ENCODE measurements at regions not wholly inside any gene's neighbourhood (a gene's known extent, or its start where the extent isn't known, plus 50 kb on each side); places are given as distances from the start of the nearest gene placed in this dataset.
"Not testable (repeated sequence)": the region's sequence is repeated elsewhere in the genome, so short reads cannot be mapped to it uniquely, and the experiment has no call there.

GRCh38 chr7:101708223-101708622, 79.1 kb upstream of the MYL10 start:
- DNase-seq (ENCODE audit: low spot score) = no peak

DNA sequence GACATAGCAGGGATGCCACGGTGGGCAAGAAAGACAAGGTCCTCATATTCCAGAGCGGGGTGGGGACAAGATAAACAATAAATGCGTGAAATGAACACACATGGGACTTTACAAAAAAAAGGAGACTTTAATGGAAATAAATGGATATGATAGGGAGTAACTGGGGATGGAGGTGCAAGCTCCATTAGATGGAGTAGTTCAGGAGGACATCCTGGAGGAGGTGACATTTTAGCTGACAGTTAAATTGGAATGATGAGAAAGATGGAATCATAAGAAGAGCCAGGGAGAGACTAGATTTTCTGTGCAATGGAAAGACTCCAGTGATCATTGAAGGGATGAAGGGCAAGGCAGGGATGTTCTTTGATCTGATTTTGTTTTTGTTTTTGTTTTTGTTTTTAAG, 83.6 kb upstream of the MYL10 start:
- DNase-seq (ENCODE audit: low spot score) = no peak

- no peak for DNase-seq (ENCODE audit: low spot score)
These were observed 85.0 kb upstream of the MYL10 start for GRCh38 chr7:101714097-101714496.

GRCh38 chr7:101717628-101718357, 88.7 kb upstream of the MYL10 start:
- DNase-seq (ENCODE audit: low spot score) = peak; percentile 96

- peak; percentile 77 for DNase-seq (ENCODE audit: low spot score)
These were observed 89.4 kb upstream of the MYL10 start for GRCh38 chr7:101718363-101719122.

DNA sequence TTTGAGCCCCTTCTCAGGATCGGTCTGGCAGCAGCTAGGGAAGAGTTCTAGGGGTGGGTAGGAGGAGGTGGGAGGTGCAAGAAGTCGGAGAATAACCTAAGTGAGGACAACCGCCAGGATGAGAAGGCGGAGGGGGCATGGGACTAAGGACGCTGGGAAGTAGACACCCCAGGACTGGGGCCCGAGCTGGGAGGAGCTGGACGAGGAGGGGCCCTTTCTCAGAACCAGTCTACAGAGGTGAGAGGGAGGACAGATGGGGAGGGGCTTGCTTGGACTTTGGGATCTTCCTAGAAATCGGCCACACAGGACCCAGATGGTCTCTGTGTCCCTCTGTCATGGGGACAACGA, 90.0 kb upstream of the MYL10 start:
- DNase-seq (ENCODE audit: low spot score) = no peak

DNA sequence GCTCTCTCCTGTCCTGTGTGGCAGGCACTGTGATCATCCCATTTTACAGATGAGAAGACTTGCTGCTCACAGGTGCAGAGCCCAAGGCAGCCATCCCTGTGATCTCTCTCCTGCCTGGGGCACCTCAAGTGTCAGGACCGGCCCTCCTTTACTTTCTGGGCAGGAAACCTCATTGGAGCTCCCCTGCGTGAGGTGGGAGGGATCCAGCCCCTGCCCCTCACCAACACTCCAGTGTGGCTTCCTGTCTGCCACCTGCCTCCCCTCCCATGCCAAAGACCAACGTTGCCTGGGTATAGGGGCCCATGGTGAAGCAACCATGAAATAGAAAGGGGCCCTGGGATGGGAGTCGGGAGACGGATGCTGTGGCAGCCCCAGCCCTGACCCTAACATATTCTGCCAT, 91.2 kb upstream of the MYL10 start:
- DNase-seq (ENCODE audit: low spot score) = no peak

DNA sequence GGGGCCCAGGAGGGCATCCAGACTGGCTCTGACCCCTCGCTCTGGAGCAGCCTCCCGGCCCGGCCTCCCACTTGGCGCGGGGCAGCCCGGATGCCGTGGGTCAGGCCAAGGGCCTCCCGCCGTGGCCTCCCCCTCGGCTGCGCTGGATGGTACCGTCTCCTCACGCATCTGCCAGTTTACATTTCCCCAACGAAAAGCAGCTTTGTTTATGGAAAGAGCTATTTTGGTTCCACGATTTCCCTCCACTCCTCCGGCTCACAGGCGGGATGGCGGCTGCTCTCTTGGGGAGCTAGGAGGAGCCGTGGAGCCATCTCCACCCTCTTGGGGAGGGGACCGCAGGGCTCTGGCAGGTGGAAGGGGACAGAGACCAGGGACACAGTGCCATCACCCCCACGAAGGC, 93.2 kb upstream of the MYL10 start:
- peak; percentile 80 for DNase-seq (ENCODE audit: low spot score)

GRCh38 chr7:101723835-101724234, 93.6 kb upstream of the CUX1 start:
- no peak for DNase-seq (ENCODE audit: low spot score)

DNA sequence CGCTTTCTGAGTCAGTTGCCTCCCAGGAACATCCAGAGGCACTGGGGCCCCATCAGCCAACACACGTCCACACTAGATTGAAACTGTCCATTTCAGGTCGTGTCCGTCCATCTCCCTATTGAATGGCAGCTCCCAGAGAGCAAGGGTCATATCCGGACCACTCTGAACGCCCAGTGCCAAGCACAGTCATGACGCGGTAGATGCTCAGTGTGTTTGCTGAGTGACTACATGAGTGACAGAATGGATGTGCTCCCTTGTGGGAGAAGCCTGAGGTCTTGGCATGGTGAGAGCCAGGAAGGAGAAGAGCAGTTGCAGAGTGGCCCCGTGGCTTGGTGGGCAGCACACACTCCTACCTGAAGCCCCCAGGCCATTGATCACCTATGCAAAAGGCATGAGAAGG, 92.5 kb upstream of the CUX1 start:
- no peak for DNase-seq (ENCODE audit: low spot score)

GRCh38 chr7:101725921-101726320, 91.5 kb upstream of the CUX1 start:
- DNase-seq (ENCODE audit: low spot score) = no peak

- no peak for DNase-seq (ENCODE audit: low spot score)
These were observed 90.2 kb upstream of the CUX1 start for GRCh38 chr7:101727184-101727583.

GRCh38 chr7:101728128-101728527, 89.3 kb upstream of the CUX1 start:
- no peak for DNase-seq (ENCODE audit: low spot score)

- not testable (repeated sequence) for DNase-seq (ENCODE audit: low spot score)
These were observed 88.6 kb upstream of the CUX1 start for GRCh38 chr7:101728873-101729240.

DNA sequence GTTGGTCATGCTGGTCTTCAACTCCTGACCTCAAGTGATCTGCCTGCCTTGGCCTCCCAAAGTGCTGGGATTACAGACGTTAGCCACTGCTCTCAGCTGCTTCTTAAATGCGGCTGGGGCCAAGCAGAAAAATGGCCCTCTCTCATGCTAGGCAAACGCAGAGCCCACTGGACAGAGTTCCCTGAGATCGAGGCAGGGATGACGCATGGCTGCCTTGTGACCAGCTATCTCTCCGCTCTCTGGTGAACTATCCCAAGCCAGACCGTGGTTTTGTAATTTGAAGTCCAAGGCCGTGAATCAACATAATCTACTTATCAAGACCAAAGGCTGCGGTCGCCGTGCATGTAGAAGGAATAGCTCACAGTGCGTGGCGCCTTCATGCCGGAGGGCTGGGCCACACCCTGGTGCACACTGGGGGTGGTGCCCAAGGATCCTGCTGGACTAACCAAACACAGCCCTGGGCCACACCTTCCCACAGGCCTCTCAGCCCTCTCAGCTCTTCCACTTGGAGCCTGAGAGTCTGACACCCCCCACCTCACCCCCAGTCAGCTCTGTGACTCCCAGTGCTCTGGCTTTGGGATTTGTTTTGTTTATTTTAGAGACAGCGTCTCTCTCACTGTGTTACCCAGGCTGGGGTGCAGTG, 88.1 kb upstream of the CUX1 start:
- peak; percentile 100 for DNase-seq (ENCODE audit: low spot score)

DNA sequence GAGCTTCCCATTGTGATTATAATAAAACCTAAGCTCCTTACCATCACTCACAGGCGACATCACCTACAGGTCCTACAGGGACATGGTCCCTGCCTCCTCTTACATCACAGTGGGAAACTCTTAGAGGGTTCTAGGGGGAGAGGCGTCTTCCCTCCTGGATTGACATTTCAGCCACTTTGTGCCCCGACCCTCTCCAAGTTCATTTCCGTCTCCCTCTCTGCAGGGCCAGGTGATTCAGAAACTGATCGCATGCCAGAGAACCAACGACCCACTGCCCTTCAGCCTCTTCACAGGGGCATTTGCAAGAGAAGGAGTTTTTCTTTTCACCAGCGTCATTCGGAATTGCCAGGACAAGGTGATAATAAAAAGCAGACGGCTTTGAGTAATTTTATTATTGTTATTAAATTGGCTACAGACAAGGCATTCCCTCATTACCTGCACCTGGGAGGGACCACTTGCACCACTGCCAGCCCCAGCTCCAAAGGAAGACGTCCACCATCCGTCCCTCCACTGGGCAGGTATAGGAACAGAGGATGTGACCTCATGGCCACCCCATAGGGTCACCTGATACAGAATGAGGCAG, 85.8 kb upstream of the CUX1 start:
- no peak for DNase-seq (ENCODE audit: low spot score)

- peak; percentile 83 for DNase-seq (ENCODE audit: low spot score)
These were observed 83.5 kb upstream of the CUX1 start for GRCh38 chr7:101733713-101734475.

DNA sequence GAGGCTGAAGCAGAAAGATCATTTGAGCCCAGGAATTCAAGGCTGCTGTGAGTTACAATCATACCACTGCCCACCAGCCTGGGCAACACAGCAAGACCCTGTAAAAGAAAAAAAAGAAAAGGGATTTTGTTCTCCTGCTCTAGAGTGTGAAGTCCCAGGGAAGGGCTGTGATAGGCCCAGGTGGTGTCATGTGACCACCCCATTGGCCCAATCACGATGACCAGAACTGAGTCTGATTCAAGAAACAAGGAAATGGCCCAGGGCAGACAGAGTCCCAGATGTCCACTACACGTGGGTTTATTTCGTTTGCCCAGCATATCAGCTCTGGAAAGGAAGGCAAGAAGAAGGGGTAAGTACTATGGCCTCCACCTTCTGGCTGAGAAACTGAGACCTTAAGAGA, 81.3 kb upstream of the CUX1 start:
- no peak for DNase-seq (ENCODE audit: low spot score)

DNA sequence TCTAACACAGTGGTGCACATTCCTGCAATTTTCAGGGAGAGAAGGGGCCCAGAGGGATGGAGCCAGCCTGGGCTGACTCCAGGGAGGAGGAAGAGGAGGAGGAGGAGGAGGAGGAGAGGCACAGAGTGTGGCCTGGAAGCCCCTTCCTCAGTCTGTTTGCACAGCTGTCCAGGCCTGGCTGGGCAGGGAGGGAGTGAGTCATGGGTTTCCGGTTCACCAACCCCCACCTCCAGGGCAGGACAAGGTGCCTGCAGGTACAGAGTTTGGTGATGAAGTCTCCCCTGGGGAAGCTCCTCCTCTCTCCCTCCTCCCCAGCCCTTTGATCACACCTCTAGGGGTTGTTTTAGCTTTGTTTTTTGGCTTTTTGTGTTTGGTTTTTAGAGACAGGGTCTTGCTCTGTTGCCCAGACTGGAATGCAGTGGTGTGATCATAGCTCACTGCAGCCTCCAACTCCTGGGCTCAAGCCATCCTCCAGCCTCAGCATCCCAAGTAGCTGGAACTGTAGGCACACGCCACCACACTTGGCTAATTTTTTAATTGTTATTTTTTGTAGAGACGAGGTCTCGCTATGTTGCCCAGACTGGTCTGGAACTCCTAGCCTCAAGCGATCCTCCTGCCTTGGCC, 77.5 kb upstream of the CUX1 start:
- no peak for DNase-seq (ENCODE audit: low spot score)

GRCh38 chr7:101740981-101741725, 76.3 kb upstream of the CUX1 start:
- DNase-seq (ENCODE audit: low spot score) = no peak

Data from H4 (cell line).